NB4 (cell line): ENCODE measurements at regions not wholly inside any gene's neighbourhood (a gene's known extent, or its start where the extent isn't known, plus 50 kb on each side); places are given as distances from the start of the nearest gene placed in this dataset.

Experiments used
- CTCF ChIP-seq: IDR thresholded peaks from one replicate; pipeline ENCODE4 v1.5.1; 2012; ENCODE audit warnings: low read depth, low read length
- MAX ChIP-seq: IDR thresholded peaks from 2 replicates; pipeline ENCODE4 v1.6.1; 2011; ENCODE audit warnings: low read depth, low read length
- MYC ChIP-seq: IDR thresholded peaks from 2 replicates; pipeline ENCODE4 v1.6.1; 2011; ENCODE audit warnings: low read depth, low read length
- POLR2A ChIP-seq: IDR thresholded peaks from 2 replicates; pipeline ENCODE4 v1.6.1; 2011; ENCODE audit warnings: mild to moderate bottlenecking; ENCODE audit not compliant: insufficient read length; ENCODE audit errors: extremely low read depth

DNA sequence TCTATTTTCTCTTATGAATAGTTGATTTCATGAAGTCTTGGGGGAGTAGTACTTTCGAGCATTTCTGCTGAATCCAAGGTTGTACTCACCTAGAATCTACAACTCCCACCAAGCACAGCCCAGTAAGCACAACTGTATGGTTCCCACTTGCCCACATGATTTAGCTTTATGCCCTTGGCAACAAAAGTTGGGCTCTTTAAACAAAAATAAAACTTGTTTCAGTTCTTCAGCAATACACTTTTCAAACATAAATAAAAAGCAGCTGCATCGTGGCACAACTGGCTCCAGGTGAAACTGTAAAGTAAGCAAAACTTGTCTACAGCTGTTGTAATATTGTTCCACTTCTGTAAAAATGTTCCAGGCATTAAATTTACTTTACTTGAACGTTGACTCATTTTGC lies 99.8 kb upstream of the FSIP2 start:
- TF ChIP-seq POLR2A (no peak), MAX (no peak), CTCF (no peak), MYC (no peak)
